IMR-90 (cell line): ENCODE measurements at regions not wholly inside any gene's neighbourhood (a gene's known extent, or its start where the extent isn't known, plus 50 kb on each side); places are given as distances from the start of the nearest gene placed in this dataset.

Experiments
- ATAC-seq: fragments of 200-7000 bp; cut with Tn5 transposase; 2 replicates; pipeline ENCODE4 v1.9.1; 2020; ENCODE audit warnings: low read depth, mild to moderate bottlenecking, moderate library complexity
- BruUV-seq: library from RNA; stranded (reverse); fragments of 400-500 nt; replicated peaks from 2 replicates; lab custom pipeline; 2021; lab: Mats Ljungman, UMichigan
- CTCF ChIA-PET: fragments of 300-600 bp; formaldehyde crosslinking; extraction: SDS; loops from one replicate; lab custom pipeline; 2021; ENCODE audit warnings: antibody characterized with exemption; lab: Yijun Ruan, JAX
- POLR2A ChIA-PET: fragments of 300-600 bp; sonication (Branson Sonifier 250); formaldehyde crosslinking; loops from one replicate; lab custom pipeline; 2022; ENCODE audit warnings: antibody characterized with exemption; ENCODE audit not compliant: unreplicated experiment; lab: Charles Lee
- DNase-seq: peaks from one replicate; pipeline ENCODE4 v3.0.0; 2013
- H2AFZ ChIP-seq: replicated peaks from 2 replicates; pipeline ENCODE3; 2013; ENCODE audit warnings: low read length, mild to moderate bottlenecking; ENCODE audit not compliant: poor library complexity
- H2AK5ac ChIP-seq: 2 replicates; pipeline ENCODE4 v1.6.1; 2013; ENCODE audit warnings: low read depth, low read length, inconsistent platforms
- H2AK9ac ChIP-seq: replicated peaks from 2 replicates; pipeline ENCODE3; 2013; ENCODE audit warnings: mild to moderate bottlenecking, low read depth, low read length, moderate library complexity; ENCODE audit not compliant: poor library complexity
- H2BK120ac ChIP-seq: 2 replicates; pipeline ENCODE4 v1.6.1; 2013; ENCODE audit warnings: low read depth, low read length, inconsistent platforms
- H2BK15ac ChIP-seq: 3 replicates; pipeline ENCODE4 v1.6.1; 2013; ENCODE audit warnings: low read depth, low read length, inconsistent platforms
- H2BK20ac ChIP-seq: 2 replicates; pipeline ENCODE4 v1.6.1; 2013; ENCODE audit warnings: low read depth, mild to moderate bottlenecking, inconsistent platforms, low read length, moderate library complexity
- H2BK5ac ChIP-seq: 2 replicates; pipeline ENCODE4 v1.6.1; 2013; ENCODE audit warnings: mild to moderate bottlenecking, low read depth, low read length, inconsistent platforms; ENCODE audit not compliant: poor library complexity, severe bottlenecking
- H3K14ac ChIP-seq: replicated peaks from 2 replicates; pipeline ENCODE4 v1.6.1; 2013; ENCODE audit warnings: low read depth, low read length, inconsistent platforms
- H3K18ac ChIP-seq: 2 replicates; pipeline ENCODE4 v1.6.1; 2013; ENCODE audit warnings: low read depth, low read length, control low read depth
- H3K23ac ChIP-seq: 2 replicates; pipeline ENCODE4 v1.6.1; 2013; ENCODE audit warnings: low read depth, low read length, inconsistent platforms
- H3K27ac ChIP-seq: 2 replicates; pipeline ENCODE4 v1.5.1; 2013; ENCODE audit warnings: mild to moderate bottlenecking, control low read depth, low read length; ENCODE audit not compliant: insufficient read depth
- H3K27me3 ChIP-seq: 2 replicates; pipeline ENCODE4 v1.6.1; 2013; ENCODE audit warnings: low read length; ENCODE audit not compliant: control insufficient read depth, insufficient read depth
- H3K36me3 ChIP-seq: 2 replicates; pipeline ENCODE4 v1.6.1; 2013; ENCODE audit warnings: low read length, mixed read lengths; ENCODE audit not compliant: control insufficient read depth, insufficient read depth
- H3K4ac ChIP-seq: 2 replicates; pipeline ENCODE4 v1.6.1; 2013; ENCODE audit warnings: low read depth, low read length, inconsistent platforms
- H3K4me1 ChIP-seq: 2 replicates; pipeline ENCODE4 v1.6.1; 2013; ENCODE audit warnings: low read length, mixed read lengths; ENCODE audit not compliant: control insufficient read depth, insufficient read depth
- H3K4me2 ChIP-seq: 2 replicates; pipeline ENCODE4 v1.6.1; 2013; ENCODE audit warnings: low read depth, mild to moderate bottlenecking, control low read depth, low read length, moderate library complexity
- H3K4me3 ChIP-seq: 2 replicates; pipeline ENCODE4 v1.5.1; 2013; ENCODE audit warnings: low read depth, mild to moderate bottlenecking, control low read depth, low read length, moderate library complexity; ENCODE audit not compliant: insufficient read depth
- H3K56ac ChIP-seq: 2 replicates; pipeline ENCODE4 v1.6.1; 2013; ENCODE audit warnings: low read length, inconsistent platforms; ENCODE audit not compliant: insufficient read depth; ENCODE audit errors: extremely low read depth
- H3K79me1 ChIP-seq, 2 experiments: 2 replicates each; pipeline ENCODE4 v1.6.1; 2013; ENCODE audit warnings: low read length in 2 of 2, inconsistent platforms in 1 of 2, low read depth in 1 of 2
- H3K9ac ChIP-seq: 2 replicates; pipeline ENCODE4 v1.6.1; 2013; ENCODE audit warnings: low read depth, low read length, control low read depth
- H3K9me1 ChIP-seq: 2 replicates; pipeline ENCODE4 v1.6.1; 2013; ENCODE audit warnings: low read length, inconsistent platforms; ENCODE audit not compliant: insufficient read depth
- H3K9me3 ChIP-seq: 2 replicates; pipeline ENCODE4 v1.6.1; 2013; ENCODE audit warnings: low read length; ENCODE audit not compliant: control insufficient read depth, insufficient read depth
- H4K20me1 ChIP-seq: 2 replicates; pipeline ENCODE4 v1.6.1; 2013; ENCODE audit warnings: low read length, inconsistent platforms; ENCODE audit not compliant: insufficient read depth
- H4K5ac ChIP-seq: 2 replicates; pipeline ENCODE4 v1.6.1; 2013; ENCODE audit warnings: mild to moderate bottlenecking, low read depth, low read length, control low read depth
- H4K8ac ChIP-seq, 2 experiments: 2 replicates each; pipeline ENCODE4 v1.6.1; 2013; ENCODE audit warnings: low read depth in 2 of 2, low read length in 2 of 2, control low read depth in 1 of 2, inconsistent platforms in 1 of 2
- H4K91ac ChIP-seq: 2 replicates; pipeline ENCODE4 v1.6.1; 2013; ENCODE audit warnings: low read depth, low read length, inconsistent platforms; ENCODE audit not compliant: insufficient read depth
- CEBPB ChIP-seq: IDR thresholded peaks from 2 replicates; pipeline ENCODE4 v1.6.1; 2012; ENCODE audit warnings: low read depth, low read length, improper control_type of control experiment
- MXI1 ChIP-seq: IDR thresholded peaks from 2 replicates; pipeline ENCODE4 v1.6.1; 2012; ENCODE audit warnings: low read depth, mild to moderate bottlenecking, low read length, moderate library complexity, borderline replicate concordance
- WGBS, 2 experiments: methylation state at CpG; one replicate each; pipeline versions ENCODE4 v1.1.5 to v1.1.7; 2013; ENCODE audit warnings: missing lambda C conversion rate in 2 of 2; ENCODE audit not compliant: insufficient read length in 1 of 2; ENCODE audit errors: extremely low coverage in 2 of 2; 5-methylcytosine and 5-hydroxymethylcytosine counted together
- dilution Hi-C: fragments of 300-500 bp; cut with HindIII; formaldehyde crosslinking; loops from one replicate; pipeline ENCODE4 v1.14.3; 2018; ENCODE audit warnings: low sequenced_read_pairs; ENCODE audit not compliant: unreplicated experiment
- in situ Hi-C: fragments of 300-500 bp; cut with MboI; formaldehyde crosslinking; loops from 3 replicates; pipeline ENCODE4 v1.14.3; 2019; ENCODE audit warnings: low sequenced_read_pairs, inconsistent platforms, mixed read lengths
- intact Hi-C: fragments of 100-400 bp; cut with micrococcal nuclease; formaldehyde crosslinking; loops from 2 replicates; pipeline ENCODE4 v1.10.0; 2022

DNA sequence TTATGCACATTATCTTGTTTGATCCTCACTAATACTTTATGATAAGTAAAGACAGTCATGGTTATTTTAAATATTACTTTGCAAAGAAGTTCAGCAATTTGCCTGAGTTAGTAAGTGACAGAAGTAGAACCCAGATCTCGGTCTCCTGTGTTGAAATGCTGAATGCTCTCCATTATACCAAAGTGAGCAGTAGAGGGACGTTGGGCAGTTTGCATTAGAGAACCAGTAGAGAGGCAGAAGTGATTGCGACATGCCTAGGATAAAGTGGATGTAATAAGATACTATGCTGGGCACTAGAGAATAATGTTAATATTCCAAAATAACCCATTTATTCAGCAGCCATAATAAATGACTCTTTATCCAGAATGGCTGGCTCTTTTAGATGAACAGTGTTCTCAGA is 201.0 kb downstream of the PMAIP1 start:
- no peak overlapping the region for H3K14ac ChIP-seq
- TF ChIP-seq CEBPB: peak; percentile 86
- no peak for TF ChIP-seq MXI1
- no peak overlapping the region for H2BK5ac ChIP-seq
- H4K8ac ChIP-seq: no peak overlapping the region
- DNase-seq (no peak), ATAC-seq (no peak)
- no peak overlapping the region for H3K27ac ChIP-seq
- no peaks in the 10 kb centered on the region for H3K79me1 ChIP-seq
- H4K20me1 ChIP-seq: no peaks in the 10 kb centered on the region
- no peaks in the 10 kb centered on the region for H3K36me3 ChIP-seq
- dilution Hi-C loops: no loop called here
- H3K9me1 ChIP-seq: no peaks in the 10 kb centered on the region
- no peak overlapping the region for H2AK5ac ChIP-seq
- H3K4me2 ChIP-seq: no peak overlapping the region
- ChIA-PET CTCF (no interaction called here), POLR2A (no interaction called here)
- H4K5ac ChIP-seq: no peak overlapping the region
- no CpG with 5 or more reads among the region's 3 CpGs for WGBS, 2 experiments
- no TSS peak for BruUV-seq
- no peak overlapping the region for H2BK120ac ChIP-seq
- no peak overlapping the region for H3K56ac ChIP-seq
- no peak overlapping the region for H2AFZ ChIP-seq
- no peak overlapping the region for H3K4ac ChIP-seq
- no peak overlapping the region for H2BK20ac ChIP-seq
- no peak overlapping the region for H2AK9ac ChIP-seq
- no peaks in the 10 kb centered on the region for H3K9me3 ChIP-seq
- intact Hi-C loops: no loop called here
- H3K27me3 ChIP-seq: no peaks in the 10 kb centered on the region
- H3K9ac ChIP-seq: no peak overlapping the region
- H3K23ac ChIP-seq: no peak overlapping the region
- no peak overlapping the region for H2BK15ac ChIP-seq
- no peak overlapping the region for H3K18ac ChIP-seq
- H4K91ac ChIP-seq: no peak overlapping the region
- H3K4me3 ChIP-seq: no peak overlapping the region
- in situ Hi-C loops: no loop called here
- H3K4me1 ChIP-seq: no peaks in the 10 kb centered on the region
